ENCODE measurements at regions not wholly inside any gene's neighbourhood (a gene's known extent, or its start where the extent isn't known, plus 50 kb on each side); places are given as distances from the start of the nearest gene placed in this dataset.
"Not testable (repeated sequence)": the region's sequence is repeated elsewhere in the genome, so short reads cannot be mapped to it uniquely, and the experiment has no call there.

DNA sequence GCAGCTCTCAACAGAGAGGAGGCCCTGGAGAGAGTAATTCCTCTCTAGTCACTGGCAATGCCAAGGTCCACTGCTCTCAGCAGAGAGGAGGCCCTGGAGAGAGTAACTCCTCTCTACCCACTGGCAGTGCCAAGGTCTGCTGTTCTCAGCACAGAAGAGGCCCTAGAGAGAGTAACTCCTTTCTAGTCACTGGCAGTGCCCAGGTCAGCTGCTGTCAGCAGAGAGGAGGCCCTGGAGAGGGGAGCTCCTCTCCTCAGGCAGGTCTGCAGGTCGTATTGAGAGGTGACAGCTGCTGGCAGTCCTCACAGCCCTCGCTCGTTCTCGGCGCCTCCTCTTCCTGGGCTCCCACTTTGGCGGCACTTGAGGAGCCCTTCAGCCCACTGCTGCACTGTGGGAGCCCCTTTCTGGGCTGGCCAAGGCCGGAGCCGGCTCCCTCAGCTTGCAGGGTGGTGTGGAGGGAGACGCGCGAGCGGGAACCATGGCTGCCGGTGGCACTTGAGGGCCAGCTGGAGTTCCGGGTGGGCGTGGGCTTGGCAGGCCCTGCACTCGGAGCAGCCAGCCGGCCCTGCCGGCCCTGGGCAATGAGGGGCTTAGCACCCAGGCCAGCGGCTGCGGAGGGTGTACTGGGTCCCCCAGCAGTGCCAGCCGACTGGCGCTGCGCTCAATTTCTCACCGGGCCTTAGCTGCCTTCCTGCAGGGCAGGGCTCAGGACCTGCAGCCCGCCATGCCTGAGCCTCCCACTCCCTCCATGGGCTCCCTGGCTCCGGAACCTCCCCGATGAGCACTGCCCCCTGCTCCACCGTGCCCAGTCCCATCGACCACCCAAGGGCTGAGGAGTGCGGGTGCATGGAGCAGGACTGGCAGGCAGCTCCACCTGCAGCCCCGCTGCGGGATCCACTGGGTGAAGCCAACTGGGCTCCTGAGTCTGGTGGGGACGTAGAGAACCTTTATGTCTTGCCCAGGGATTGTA is 642.9 kb downstream of the PRR16 start:
- H3K27me3 ChIP-seq (ENCODE audit: control insufficient read depth, insufficient read depth, low read length); H3K9me3 ChIP-seq (replicated peaks; ENCODE audit: low read length); H3K4me2 ChIP-seq (ENCODE audit: low read length); H3K4me1 ChIP-seq (ENCODE audit: control insufficient read depth, insufficient read depth, low read length); H3K4me3 ChIP-seq (ENCODE audit: low read length); H3K36me3 ChIP-seq (ENCODE audit: insufficient read depth, low read length); H3K9ac ChIP-seq (ENCODE audit: low read depth, low read length): not testable (repeated sequence)

DNA sequence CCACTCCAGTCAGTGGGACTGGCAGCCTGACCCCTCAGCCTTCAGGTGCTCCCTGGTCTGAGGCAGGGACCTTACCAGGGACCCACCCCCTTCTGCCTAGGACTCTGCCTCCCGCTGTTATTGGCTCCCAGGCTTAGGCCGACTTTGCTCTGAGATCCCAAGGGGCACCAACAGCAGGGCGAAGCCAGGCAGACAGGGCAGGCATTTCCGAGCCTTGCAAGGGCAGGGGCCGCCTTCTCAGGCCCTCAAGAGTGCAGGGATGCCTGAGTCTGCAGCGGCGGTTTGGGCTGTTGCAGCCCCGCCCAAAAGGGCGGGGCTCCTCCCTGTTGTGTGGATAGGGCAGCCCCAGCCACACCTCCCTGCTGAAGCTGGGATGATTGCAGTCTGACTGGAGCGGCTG is 644.6 kb downstream of the PRR16 start:
- H3K4me2 ChIP-seq (ENCODE audit: low read length): no peak overlapping the region
- H3K27me3 ChIP-seq (ENCODE audit: control insufficient read depth, insufficient read depth, low read length): no peaks in the 10 kb centered on the region
- H3K36me3 ChIP-seq (ENCODE audit: insufficient read depth, low read length): no peaks in the 10 kb centered on the region
- no peaks in the 10 kb centered on the region for H3K9me3 ChIP-seq (replicated peaks; ENCODE audit: low read length)
- H3K9ac ChIP-seq (ENCODE audit: low read depth, low read length): no peak overlapping the region
- H3K4me1 ChIP-seq (ENCODE audit: control insufficient read depth, insufficient read depth, low read length): no peaks in the 10 kb centered on the region
- no peak overlapping the region for H3K4me3 ChIP-seq (ENCODE audit: low read length)

DNA sequence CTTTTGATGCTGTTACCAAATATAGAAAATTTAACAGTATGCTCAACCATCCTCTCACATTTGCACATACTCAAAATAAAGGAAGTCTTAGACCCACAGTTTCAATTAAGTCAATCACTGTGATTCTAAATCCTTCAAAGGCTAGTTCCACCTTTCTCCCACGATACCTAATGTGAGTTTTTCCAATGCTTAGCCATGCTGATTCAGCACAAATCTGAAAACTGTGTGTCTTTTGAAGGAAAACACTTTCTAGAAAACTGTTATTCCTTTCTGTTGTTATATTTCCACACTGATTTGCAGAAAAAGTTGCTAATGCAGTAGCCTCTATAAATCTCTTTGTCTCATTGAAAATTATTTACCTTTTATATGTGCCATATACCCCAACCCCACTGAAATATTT is 645.7 kb downstream of the PRR16 start:
- H3K27me3 ChIP-seq (ENCODE audit: control insufficient read depth, insufficient read depth, low read length): no peaks in the 10 kb centered on the region
- no peaks in the 10 kb centered on the region for H3K4me1 ChIP-seq (ENCODE audit: control insufficient read depth, insufficient read depth, low read length)
- H3K4me2 ChIP-seq (ENCODE audit: low read length): no peak overlapping the region
- no peaks in the 10 kb centered on the region for H3K9me3 ChIP-seq (replicated peaks; ENCODE audit: low read length)
- no peak overlapping the region for H3K9ac ChIP-seq (ENCODE audit: low read depth, low read length)
- H3K4me3 ChIP-seq (ENCODE audit: low read length): no peak overlapping the region
- no peaks in the 10 kb centered on the region for H3K36me3 ChIP-seq (ENCODE audit: insufficient read depth, low read length)

DNA sequence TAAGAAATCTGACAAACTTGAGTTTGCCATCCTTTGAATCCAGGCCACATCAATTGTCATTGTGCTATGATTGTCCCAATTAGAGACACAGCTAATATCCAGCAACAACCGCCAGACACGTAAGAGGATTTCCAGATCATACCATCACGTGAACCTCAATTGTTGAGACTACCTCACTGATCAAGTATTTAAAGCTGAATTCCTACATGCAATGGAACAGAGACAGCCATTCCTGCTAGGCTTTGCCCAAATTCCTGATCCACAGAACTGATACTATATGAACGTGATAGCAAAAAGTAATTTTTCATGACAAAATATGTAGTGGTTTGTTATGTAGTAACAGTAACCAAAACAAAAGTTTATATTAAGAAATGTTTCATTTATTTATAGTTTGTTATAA is 657.7 kb downstream of the PRR16 start:
- Histone ChIP-seq H3K4me3 (ENCODE audit: low read length) (no peak overlapping the region), H3K4me2 (ENCODE audit: low read length) (no peak overlapping the region), H3K36me3 (ENCODE audit: insufficient read depth, low read length) (no peaks in the 10 kb centered on the region), H3K9me3 (replicated peaks; ENCODE audit: low read length) (no peaks in the 10 kb centered on the region), H3K9ac (ENCODE audit: low read depth, low read length) (no peak overlapping the region), H3K4me1 (ENCODE audit: control insufficient read depth, insufficient read depth, low read length) (no peaks in the 10 kb centered on the region), H3K27me3 (ENCODE audit: control insufficient read depth, insufficient read depth, low read length) (no peaks in the 10 kb centered on the region)

DNA sequence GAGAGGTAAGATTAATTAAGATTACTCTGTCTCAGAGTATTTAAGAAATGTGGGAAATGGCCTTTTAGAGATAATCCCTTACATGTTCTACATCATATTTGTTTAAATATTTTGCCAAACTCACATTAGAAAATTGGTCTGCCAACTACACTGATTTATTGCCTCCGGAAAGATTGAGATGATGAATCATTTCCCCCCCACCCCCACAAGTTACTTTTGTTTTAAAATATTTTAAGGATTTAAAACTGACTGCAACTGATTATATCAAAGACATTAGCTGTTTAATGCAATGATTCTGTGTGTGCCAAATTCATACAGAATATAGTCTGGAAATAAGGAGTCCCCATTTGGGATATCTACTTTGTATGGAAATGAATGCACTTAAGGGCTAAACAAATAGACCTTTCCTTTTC is 674.4 kb downstream of the PRR16 start:
- Histone ChIP-seq H3K4me3 (ENCODE audit: low read length) (no peak overlapping the region), H3K9me3 (replicated peaks; ENCODE audit: low read length) (no peaks in the 10 kb centered on the region), H3K27me3 (ENCODE audit: control insufficient read depth, insufficient read depth, low read length) (no peaks in the 10 kb centered on the region), H3K4me2 (ENCODE audit: low read length) (no peak overlapping the region), H3K9ac (ENCODE audit: low read depth, low read length) (no peak overlapping the region), H3K36me3 (ENCODE audit: insufficient read depth, low read length) (no peaks in the 10 kb centered on the region), H3K4me1 (ENCODE audit: control insufficient read depth, insufficient read depth, low read length) (no peaks in the 10 kb centered on the region)

DNA sequence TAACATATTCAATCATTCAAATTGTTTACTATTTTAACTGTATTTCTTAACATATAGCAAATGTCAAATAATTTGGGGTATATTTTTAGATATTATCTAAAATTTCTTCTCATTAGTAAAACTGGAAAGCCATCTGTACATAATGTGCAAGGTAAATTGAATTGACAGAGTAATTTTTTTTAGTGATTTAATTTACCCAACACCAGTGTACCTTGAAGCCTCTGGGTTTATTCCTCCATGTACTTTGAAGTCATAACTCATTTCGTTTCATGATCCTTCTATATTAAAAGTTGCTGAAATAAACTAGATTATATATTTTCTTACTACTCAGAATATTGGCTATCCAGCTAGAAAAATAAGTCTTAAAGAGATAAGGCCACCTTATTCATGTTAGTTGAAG is 674.9 kb downstream of the PRR16 start:
- no peak overlapping the region for H3K4me2 ChIP-seq (ENCODE audit: low read length)
- H3K36me3 ChIP-seq (ENCODE audit: insufficient read depth, low read length): no peaks in the 10 kb centered on the region
- no peaks in the 10 kb centered on the region for H3K4me1 ChIP-seq (ENCODE audit: control insufficient read depth, insufficient read depth, low read length)
- no peak overlapping the region for H3K4me3 ChIP-seq (ENCODE audit: low read length)
- no peak overlapping the region for H3K9ac ChIP-seq (ENCODE audit: low read depth, low read length)
- H3K27me3 ChIP-seq (ENCODE audit: control insufficient read depth, insufficient read depth, low read length): no peaks in the 10 kb centered on the region
- H3K9me3 ChIP-seq (replicated peaks; ENCODE audit: low read length): no peaks in the 10 kb centered on the region

DNA sequence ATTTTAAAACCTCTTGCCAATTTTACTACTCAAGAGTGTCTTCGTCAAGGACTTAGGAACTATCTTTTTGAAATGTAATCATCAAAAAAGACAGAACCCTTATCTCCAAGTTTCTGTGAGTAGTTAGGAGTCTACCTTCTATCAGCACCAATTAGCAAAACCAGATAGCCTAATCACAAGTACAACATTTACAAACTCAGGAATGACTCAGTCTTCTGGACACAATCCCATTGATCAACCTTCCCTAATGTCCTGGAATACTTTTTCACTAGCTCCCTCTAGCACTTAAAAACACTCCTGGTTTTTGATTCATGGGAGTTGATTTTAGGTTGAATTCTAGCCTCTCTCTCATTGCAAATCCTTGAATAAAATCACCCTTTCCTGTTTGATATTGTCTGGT is 680.7 kb downstream of the PRR16 start:
- Histone ChIP-seq H3K4me3 (ENCODE audit: low read length) (no peak overlapping the region), H3K4me1 (ENCODE audit: control insufficient read depth, insufficient read depth, low read length) (no peaks in the 10 kb centered on the region)

DNA sequence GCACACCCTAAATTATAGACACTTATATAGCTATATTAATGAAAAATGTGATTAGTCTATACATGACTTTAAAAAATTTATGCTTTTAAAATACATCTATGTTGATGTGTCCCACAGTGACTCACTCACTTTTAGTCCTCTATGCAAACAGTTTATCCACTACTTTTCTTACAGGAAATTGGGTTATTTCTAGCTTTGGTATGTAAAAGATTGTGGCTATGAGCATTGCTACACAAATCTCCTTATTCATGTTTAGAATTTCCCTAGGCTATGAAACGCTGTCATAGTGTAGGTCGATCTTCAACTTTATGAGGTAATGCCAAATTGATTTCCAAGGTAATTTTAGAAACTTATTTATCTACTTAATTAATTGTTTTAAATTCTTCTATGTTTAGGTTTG is 687.4 kb downstream of the PRR16 start:
- Histone ChIP-seq H3K27me3 (ENCODE audit: control insufficient read depth, insufficient read depth, low read length) (no peaks in the 10 kb centered on the region), H3K9ac (ENCODE audit: low read depth, low read length) (no peak overlapping the region), H3K36me3 (ENCODE audit: insufficient read depth, low read length) (no peaks in the 10 kb centered on the region), H3K4me1 (ENCODE audit: control insufficient read depth, insufficient read depth, low read length) (no peaks in the 10 kb centered on the region), H3K4me2 (ENCODE audit: low read length) (no peak overlapping the region), H3K4me3 (ENCODE audit: low read length) (no peak overlapping the region), H3K9me3 (replicated peaks; ENCODE audit: low read length) (no peaks in the 10 kb centered on the region)

More for the DNA sequence above, 680.7 kb downstream of the PRR16 start:
- Histone ChIP-seq H3K27me3 (ENCODE audit: control insufficient read depth, insufficient read depth, low read length) (no peaks in the 10 kb centered on the region), H3K9ac (ENCODE audit: low read depth, low read length) (no peak overlapping the region), H3K9me3 (replicated peaks; ENCODE audit: low read length) (no peaks in the 10 kb centered on the region), H3K36me3 (ENCODE audit: insufficient read depth, low read length) (no peaks in the 10 kb centered on the region), H3K4me2 (ENCODE audit: low read length) (no peak overlapping the region)

DNA sequence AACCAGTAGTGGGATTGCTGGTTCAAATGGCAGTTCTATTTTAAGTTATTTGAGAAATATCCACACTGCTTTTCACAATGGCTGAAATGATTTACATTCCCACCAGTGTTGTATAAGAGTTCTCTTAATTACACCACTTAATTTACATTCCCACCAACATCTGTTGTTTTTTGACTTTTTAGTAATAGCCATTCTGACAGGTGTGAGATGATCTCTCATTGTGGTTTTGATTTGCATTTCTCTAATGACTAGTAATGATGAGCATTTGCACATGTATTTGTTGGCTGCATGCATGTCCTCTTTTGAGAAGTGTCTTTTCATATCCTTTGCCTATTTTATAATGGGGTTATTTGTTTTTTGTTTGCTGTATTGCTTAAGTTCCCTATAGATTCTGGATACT is 688.3 kb downstream of the PRR16 start:
- Histone ChIP-seq H3K9me3 (replicated peaks; ENCODE audit: low read length) (no peaks in the 10 kb centered on the region), H3K27me3 (ENCODE audit: control insufficient read depth, insufficient read depth, low read length) (no peaks in the 10 kb centered on the region), H3K36me3 (ENCODE audit: insufficient read depth, low read length) (no peaks in the 10 kb centered on the region)

DNA sequence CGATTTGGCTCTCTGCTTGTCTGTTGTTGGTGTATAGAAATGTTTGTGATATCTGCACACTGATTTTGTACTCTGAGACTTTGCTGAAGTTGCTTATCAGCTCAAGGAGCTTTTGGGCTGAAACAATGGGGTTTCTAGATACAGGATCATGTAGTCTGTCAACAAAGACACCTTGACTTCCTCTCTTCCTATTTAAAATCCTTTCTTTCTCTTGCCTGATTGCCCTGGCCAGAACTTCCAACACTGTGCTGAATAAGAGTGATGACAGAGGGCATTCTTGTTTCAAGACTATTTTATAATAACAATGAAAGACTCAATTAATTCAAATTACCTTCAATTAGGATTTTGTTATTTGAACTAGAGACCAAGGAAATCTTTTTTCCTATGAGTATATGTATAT is 692.5 kb downstream of the PRR16 start:
- Histone ChIP-seq H3K4me2 (ENCODE audit: low read length) (no peak overlapping the region), H3K9ac (ENCODE audit: low read depth, low read length) (no peak overlapping the region), H3K27me3 (ENCODE audit: control insufficient read depth, insufficient read depth, low read length) (no peaks in the 10 kb centered on the region), H3K4me1 (ENCODE audit: control insufficient read depth, insufficient read depth, low read length) (no peaks in the 10 kb centered on the region), H3K9me3 (replicated peaks; ENCODE audit: low read length) (no peaks in the 10 kb centered on the region), H3K4me3 (ENCODE audit: low read length) (no peak overlapping the region), H3K36me3 (ENCODE audit: insufficient read depth, low read length) (no peaks in the 10 kb centered on the region)

More for the DNA sequence above, 688.3 kb downstream of the PRR16 start:
- H3K4me3 ChIP-seq (ENCODE audit: low read length): no peak overlapping the region
- H3K9ac ChIP-seq (ENCODE audit: low read depth, low read length): no peak overlapping the region
- no peaks in the 10 kb centered on the region for H3K4me1 ChIP-seq (ENCODE audit: control insufficient read depth, insufficient read depth, low read length)
- no peak overlapping the region for H3K4me2 ChIP-seq (ENCODE audit: low read length)

DNA sequence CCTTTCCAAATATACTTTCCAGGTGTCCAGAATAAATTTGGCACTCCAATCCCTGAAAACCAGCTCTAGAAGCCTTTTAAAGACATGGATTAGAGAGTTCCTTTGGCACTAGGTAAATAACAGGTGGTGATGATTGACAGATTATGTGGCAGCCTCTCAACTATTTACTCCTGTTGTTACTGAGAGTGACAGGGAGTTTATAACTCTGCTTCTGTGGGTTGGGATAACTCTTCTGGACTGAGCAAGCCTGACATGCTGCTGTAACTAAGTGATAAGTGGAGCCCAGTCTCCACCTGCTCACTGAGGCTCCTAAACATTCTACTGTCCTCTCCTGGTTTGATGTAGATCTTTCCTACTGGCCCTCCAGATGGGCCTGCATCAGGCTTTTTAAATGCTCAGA is 693.2 kb upstream of the FTMT start:
- H3K36me3 ChIP-seq (ENCODE audit: insufficient read depth, low read length): no peaks in the 10 kb centered on the region
- no peak overlapping the region for H3K9ac ChIP-seq (ENCODE audit: low read depth, low read length)
- no peaks in the 10 kb centered on the region for H3K4me1 ChIP-seq (ENCODE audit: control insufficient read depth, insufficient read depth, low read length)

DNA sequence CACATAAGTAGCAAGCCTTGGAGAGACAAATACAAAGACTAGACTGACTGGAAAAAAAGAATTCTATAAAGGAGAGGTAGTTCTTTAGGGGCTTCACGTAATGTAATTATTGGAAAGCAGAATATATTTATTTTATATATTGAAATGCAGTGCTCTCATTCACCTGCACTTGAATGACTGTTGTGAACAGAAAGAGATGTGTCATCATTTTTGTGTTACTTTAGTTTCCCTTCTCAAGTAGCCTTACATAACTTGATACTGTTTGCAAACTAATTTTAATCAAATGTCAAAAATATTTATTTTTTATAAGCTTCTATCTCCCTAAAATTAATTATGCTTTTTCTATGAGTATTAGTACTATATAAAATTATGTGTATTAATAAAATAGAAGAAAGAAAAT is 691.1 kb upstream of the FTMT start:
- H3K4me1 ChIP-seq (ENCODE audit: control insufficient read depth, insufficient read depth, low read length): no peaks in the 10 kb centered on the region
- no peak overlapping the region for H3K9ac ChIP-seq (ENCODE audit: low read depth, low read length)
- no peak overlapping the region for H3K4me3 ChIP-seq (ENCODE audit: low read length)
- no peaks in the 10 kb centered on the region for H3K27me3 ChIP-seq (ENCODE audit: control insufficient read depth, insufficient read depth, low read length)
- no peaks in the 10 kb centered on the region for H3K36me3 ChIP-seq (ENCODE audit: insufficient read depth, low read length)
- H3K9me3 ChIP-seq (replicated peaks; ENCODE audit: low read length): no peaks in the 10 kb centered on the region
- H3K4me2 ChIP-seq (ENCODE audit: low read length): no peak overlapping the region

More for the DNA sequence above, 693.2 kb upstream of the FTMT start:
- Histone ChIP-seq H3K9me3 (replicated peaks; ENCODE audit: low read length) (no peaks in the 10 kb centered on the region), H3K4me2 (ENCODE audit: low read length) (no peak overlapping the region), H3K4me3 (ENCODE audit: low read length) (no peak overlapping the region), H3K27me3 (ENCODE audit: control insufficient read depth, insufficient read depth, low read length) (no peaks in the 10 kb centered on the region)
